Aorta (tissue), 5 donors: ENCODE measurements at regions not wholly inside any gene's neighbourhood (a gene's known extent, or its start where the extent isn't known, plus 50 kb on each side); places are given as distances from the start of the nearest gene placed in this dataset.

ENCODE experiments used
- ATAC-seq: fragments of 200-7000 bp; cut with Tn5 transposase; one replicate; pipeline ENCODE4 v1.9.1; 2022; ENCODE audit warnings: moderate library complexity; ENCODE audit not compliant: low FRiP score
- DNase-seq, 2 donors: peaks; one replicate each; pipeline ENCODE4 v3.0.0-alpha.2; 2020
- H3K27ac ChIP-seq, 2 donors: one replicate each; pipeline ENCODE4 v1.5.1; 2013; ENCODE audit warnings: low read length in 2 of 2, mild to moderate bottlenecking in 2 of 2, moderate library complexity in 2 of 2, control low read depth in 1 of 2, inconsistent platforms in 1 of 2, low read depth in 1 of 2
- H3K27me3 ChIP-seq, 2 donors: one replicate each; pipeline ENCODE4 v1.6.1; 2013; ENCODE audit warnings: control low read depth in 1 of 2, low read length in 1 of 2, mild to moderate bottlenecking in 1 of 2, moderate library complexity in 1 of 2; ENCODE audit not compliant: insufficient read depth in 2 of 2, control insufficient read depth in 1 of 2
- H3K36me3 ChIP-seq, 2 donors: one replicate each; pipeline ENCODE4 v1.6.1; 2013; ENCODE audit warnings: control low read depth in 1 of 2, low read length in 1 of 2, mild to moderate bottlenecking in 1 of 2; ENCODE audit not compliant: insufficient read depth in 2 of 2, control insufficient read depth in 1 of 2
- H3K4me1 ChIP-seq, 2 donors: one replicate each; pipeline ENCODE4 v1.6.1; 2013; ENCODE audit warnings: low read length in 2 of 2, control low read depth in 1 of 2, mild to moderate bottlenecking in 1 of 2, moderate library complexity in 1 of 2; ENCODE audit not compliant: insufficient read depth in 2 of 2, control insufficient read depth in 1 of 2
- H3K4me3 ChIP-seq, 2 donors: one replicate each; pipeline ENCODE4 v1.5.1; 2013; ENCODE audit warnings: low read length in 2 of 2, control low read depth in 1 of 2, mild to moderate bottlenecking in 1 of 2
- H3K9me3 ChIP-seq: one replicate; pipeline ENCODE4 v1.6.1; 2013; ENCODE audit warnings: mild to moderate bottlenecking, low read length; ENCODE audit not compliant: control insufficient read depth
- WGBS, 2 donors: extraction: QIAGEN DNeasy Blood & Tissue Kit; methylation state at CpG; one replicate each; pipeline ENCODE4 v1.1.7; 2013; 5-methylcytosine and 5-hydroxymethylcytosine counted together
- intact Hi-C, 2 donors: fragments of 100-400 bp; cut with DNase I; formaldehyde crosslinking; loops; one replicate each; pipeline versions ENCODE4 v1.14.2 to v1.15.0; 2022
- donor health status: healthy with polysubstance abuse.
- donor health status: Bipolar disorder and iron deficiency.
- donor health status: DM: no; HTN: no; CAD: no.
- donor health status: DM: no; HTN: no; CAD: no.
- donor health status: DM: yes; HTN: yes; CAD: no.

- no peaks in the 10 kb centered on the region for H3K36me3 ChIP-seq
These were observed 57.1 kb downstream of the FOXL3 start for GRCh38 chr7:347001-347590.

GRCh38 chr7:347644-348479 is 57.9 kb downstream of the FOXL3 start:
- WGBS, 2 donors: 93 to 95% methylated on average over 29 of the region's 29 CpGs
- Histone ChIP-seq H3K4me1 (no peaks in the 10 kb centered on the region), H3K9me3 (no peaks in the 10 kb centered on the region), H3K36me3 (no peaks in the 10 kb centered on the region), H3K27me3 (no peaks in the 10 kb centered on the region), H3K4me3 (no peak overlapping the region), H3K27ac (no peak overlapping the region)
- intact Hi-C loops: no loop called here
- DNase-seq: no peak
- ATAC-seq: no peak

More at GRCh38 chr7:347001-347590, 57.1 kb downstream of the FOXL3 start:
- WGBS, 2 donors: 96 to 97% methylated on average over 20 of the region's 20 CpGs
- no peaks in the 10 kb centered on the region for H3K4me1 ChIP-seq
- intact Hi-C loops: no loop called here
- H3K4me3 ChIP-seq: no peak overlapping the region
- H3K9me3 ChIP-seq: no peaks in the 10 kb centered on the region
- H3K27me3 ChIP-seq: no peaks in the 10 kb centered on the region
- DNase-seq (no peak), ATAC-seq (no peak)
- no peak overlapping the region for H3K27ac ChIP-seq

DNA sequence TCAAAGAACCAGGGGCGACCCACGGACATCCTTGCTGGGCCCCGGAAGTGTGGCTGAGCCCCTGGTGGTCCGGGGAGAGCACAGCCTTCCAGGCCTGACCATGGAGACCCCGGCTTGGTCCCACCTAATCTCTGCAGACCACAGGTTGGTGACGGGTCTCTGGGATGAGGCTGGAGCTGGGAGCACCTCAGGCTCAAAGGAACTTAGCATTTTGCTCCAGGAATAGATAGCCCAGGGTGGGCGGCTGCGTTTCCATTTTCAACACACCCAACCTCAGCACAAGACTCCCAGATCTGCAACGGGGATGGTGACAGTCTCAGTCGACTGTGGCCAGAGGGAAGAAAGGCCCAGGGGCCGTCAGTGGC is 58.5 kb downstream of the FOXL3 start:
- 83 to 87% methylated on average over 11 of the region's 11 CpGs for WGBS, 2 donors
- no peak for DNase-seq

DNA sequence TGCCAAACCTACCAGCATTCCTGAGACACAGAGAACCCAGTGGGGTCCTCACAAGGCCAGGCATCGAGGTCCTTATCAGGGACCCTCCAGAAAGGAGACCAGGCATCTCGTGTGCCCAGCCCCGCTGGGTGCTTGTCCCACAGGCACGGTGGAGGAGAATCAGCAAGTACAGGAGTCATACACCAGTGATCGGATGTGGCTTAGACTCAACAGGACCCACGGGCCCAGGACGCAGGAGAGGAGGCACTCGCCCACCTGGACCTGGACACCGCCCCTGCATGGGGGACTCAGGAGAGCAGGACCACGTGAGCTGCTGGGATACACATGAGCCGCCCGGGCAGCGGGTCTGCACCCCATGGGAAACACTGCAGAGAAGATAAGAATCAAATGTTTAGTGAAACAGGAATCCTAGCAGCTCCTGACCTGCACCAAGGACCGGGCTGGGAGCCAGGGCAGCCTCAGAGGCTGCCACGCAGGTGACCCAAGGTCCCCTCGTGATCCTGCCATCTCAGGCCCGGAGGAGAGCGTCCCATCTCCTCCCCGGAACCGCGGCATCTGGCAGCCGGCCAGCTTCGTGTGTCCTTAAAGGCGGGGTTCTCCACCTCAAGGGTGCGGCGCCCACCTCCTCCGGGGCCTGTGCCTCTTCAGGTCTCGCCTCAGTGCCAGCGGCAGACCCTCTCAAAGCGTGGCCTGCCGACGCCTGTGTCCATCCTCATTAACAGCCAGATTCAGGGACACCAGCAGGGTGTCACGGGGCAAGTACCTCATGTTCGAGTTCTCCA is 59.2 kb downstream of the FOXL3 start:
- WGBS, 2 donors: 83 to 86% methylated on average over 34 of the region's 34 CpGs
- H3K36me3 ChIP-seq: no peaks in the 10 kb centered on the region
- DNase-seq: no peak

More for the DNA sequence above, 58.5 kb downstream of the FOXL3 start:
- Histone ChIP-seq H3K36me3 (no peaks in the 10 kb centered on the region), H3K27ac (no peak overlapping the region), H3K9me3 (no peaks in the 10 kb centered on the region), H3K4me3 (no peak overlapping the region), H3K4me1 (no peaks in the 10 kb centered on the region), H3K27me3 (no peaks in the 10 kb centered on the region)
- no peak for ATAC-seq
- intact Hi-C loops: no loop called here

GRCh38 chr7:351256-351655 is 61.3 kb downstream of the FOXL3 start:
- H3K4me1 ChIP-seq: no peaks in the 10 kb centered on the region
- intact Hi-C loops: no loop called here
- DNase-seq (no peak), ATAC-seq (no peak)
- H3K36me3 ChIP-seq: no peaks in the 10 kb centered on the region
- no peak overlapping the region for H3K4me3 ChIP-seq
- H3K27ac ChIP-seq: no peak overlapping the region
- H3K9me3 ChIP-seq: no peaks in the 10 kb centered on the region
- WGBS, 2 donors: 36 to 48% methylated on average over 20 of the region's 20 CpGs
- H3K27me3 ChIP-seq: no peaks in the 10 kb centered on the region

More for the DNA sequence above, 59.2 kb downstream of the FOXL3 start:
- ATAC-seq: no peak
- intact Hi-C loops: no loop called here
- Histone ChIP-seq H3K27ac (no peak overlapping the region), H3K4me3 (no peak overlapping the region), H3K4me1 (no peaks in the 10 kb centered on the region), H3K9me3 (no peaks in the 10 kb centered on the region), H3K27me3 (no peaks in the 10 kb centered on the region)

- intact Hi-C loops: no loop called here
- no peak for ATAC-seq
These were observed 61.9 kb downstream of the FOXL3 start for GRCh38 chr7:351681-352480.

GRCh38 chr7:353746-354325 is 63.9 kb downstream of the FOXL3 start:
- intact Hi-C loops: no loop called here
- no peaks in the 10 kb centered on the region for H3K4me1 ChIP-seq
- H3K4me3 ChIP-seq: no peak overlapping the region
- ATAC-seq: peak; percentile 19
- WGBS, 2 donors: 79 to 81% methylated on average over 28 of the region's 28 CpGs
- no peak for DNase-seq
- no peak overlapping the region for H3K27ac ChIP-seq
- no peaks in the 10 kb centered on the region for H3K27me3 ChIP-seq
- H3K36me3 ChIP-seq: no peaks in the 10 kb centered on the region
- H3K9me3 ChIP-seq: peaks cover 2% of the 10 kb centered on the region

More at GRCh38 chr7:351681-352480, 61.9 kb downstream of the FOXL3 start:
- Histone ChIP-seq H3K4me3 (no peak overlapping the region), H3K27me3 (no peaks in the 10 kb centered on the region), H3K4me1 (no peaks in the 10 kb centered on the region), H3K27ac (no peak overlapping the region), H3K36me3 (no peaks in the 10 kb centered on the region), H3K9me3 (no peaks in the 10 kb centered on the region)
- 81 to 86% methylated on average over 41 of the region's 41 CpGs for WGBS, 2 donors
- DNase-seq: no peak
